ENCODE measurements at regions not wholly inside any gene's neighbourhood (a gene's known extent, or its start where the extent isn't known, plus 50 kb on each side); places are given as distances from the start of the nearest gene placed in this dataset.

DNA sequence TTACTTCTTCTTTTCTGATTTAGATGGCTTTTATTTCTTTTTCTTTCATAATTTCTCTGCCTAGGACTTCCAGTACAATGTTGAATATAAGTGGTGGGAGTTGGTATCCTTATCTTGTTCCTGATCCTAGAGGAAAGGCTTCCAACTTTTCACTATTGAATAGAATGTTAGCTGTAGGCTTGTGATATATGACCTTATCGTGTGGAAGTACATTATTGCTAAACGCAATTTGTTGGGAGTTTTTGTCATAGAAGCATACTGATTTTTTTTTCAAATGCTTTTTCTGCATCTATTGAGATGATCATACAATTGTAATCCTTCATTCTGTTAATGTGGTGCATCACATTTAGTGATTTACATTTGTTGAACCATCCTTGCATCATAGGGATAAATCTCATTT, 79.5 kb downstream of the FASLG start:
- DNase-seq (ENCODE audit: low spot score), result no peak
- H3K4me2 ChIP-seq, result no peak overlapping the region
- H3K27me3 ChIP-seq, result no peaks in the 10 kb centered on the region
- H3K4me3 ChIP-seq, result no peak overlapping the region
- H3K9me2 ChIP-seq (replicated peaks; ENCODE audit: insufficient read depth), result no peaks in the 10 kb centered on the region
- no peaks in the 10 kb centered on the region for H3K9me3 ChIP-seq (ENCODE audit: low read depth)
- no peak for TF ChIP-seq EZH2phosphoT487 (IDR thresholded peaks at IDR 0.05; ENCODE audit: low read depth, severe bottlenecking, unreplicated experiment)
- no peak for TF ChIP-seq EZH2 (IDR thresholded peaks at IDR 0.05; ENCODE audit: borderline replicate concordance)
- TF ChIP-seq, protein P1, sequence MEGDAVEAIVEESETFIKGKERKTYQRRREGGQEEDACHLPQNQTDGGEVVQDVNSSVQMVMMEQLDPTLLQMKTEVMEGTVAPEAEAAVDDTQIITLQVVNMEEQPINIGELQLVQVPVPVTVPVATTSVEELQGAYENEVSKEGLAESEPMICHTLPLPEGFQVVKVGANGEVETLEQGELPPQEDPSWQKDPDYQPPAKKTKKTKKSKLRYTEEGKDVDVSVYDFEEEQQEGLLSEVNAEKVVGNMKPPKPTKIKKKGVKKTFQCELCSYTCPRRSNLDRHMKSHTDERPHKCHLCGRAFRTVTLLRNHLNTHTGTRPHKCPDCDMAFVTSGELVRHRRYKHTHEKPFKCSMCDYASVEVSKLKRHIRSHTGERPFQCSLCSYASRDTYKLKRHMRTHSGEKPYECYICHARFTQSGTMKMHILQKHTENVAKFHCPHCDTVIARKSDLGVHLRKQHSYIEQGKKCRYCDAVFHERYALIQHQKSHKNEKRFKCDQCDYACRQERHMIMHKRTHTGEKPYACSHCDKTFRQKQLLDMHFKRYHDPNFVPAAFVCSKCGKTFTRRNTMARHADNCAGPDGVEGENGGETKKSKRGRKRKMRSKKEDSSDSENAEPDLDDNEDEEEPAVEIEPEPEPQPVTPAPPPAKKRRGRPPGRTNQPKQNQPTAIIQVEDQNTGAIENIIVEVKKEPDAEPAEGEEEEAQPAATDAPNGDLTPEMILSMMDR (IDR thresholded peaks at IDR 0.05; ENCODE audit: poor library complexity), result no peak
- 94% methylated on average over 2 of the region's 2 CpGs for WGBS (ENCODE audit: low lambda C conversion rate, missing lambda C conversion rate)
- no peak overlapping the region for H3K27ac ChIP-seq
- H3K36me3 ChIP-seq (replicated peaks; ENCODE audit: insufficient read depth, low read depth), result no peaks in the 10 kb centered on the region
- H3K79me2 ChIP-seq, result no peaks in the 10 kb centered on the region
- H3K4me1 ChIP-seq (ENCODE audit: insufficient read depth), result no peaks in the 10 kb centered on the region
- no peak overlapping the region for H2AFZ ChIP-seq
- no peaks in the 10 kb centered on the region for H4K20me1 ChIP-seq (ENCODE audit: insufficient read depth, poor library complexity, severe bottlenecking)

- no peaks in the 10 kb centered on the region for H3K79me2 ChIP-seq
- H3K27me3 ChIP-seq, result no peaks in the 10 kb centered on the region
- H3K4me3 ChIP-seq, result no peak overlapping the region
- no peak overlapping the region for H3K4me2 ChIP-seq
- no peaks in the 10 kb centered on the region for H3K9me3 ChIP-seq (ENCODE audit: low read depth)
- no peaks in the 10 kb centered on the region for H3K9me2 ChIP-seq (replicated peaks; ENCODE audit: insufficient read depth)
- no peak for TF ChIP-seq EZH2phosphoT487 (IDR thresholded peaks at IDR 0.05; ENCODE audit: low read depth, severe bottlenecking, unreplicated experiment)
- no peak for TF ChIP-seq EZH2 (IDR thresholded peaks at IDR 0.05; ENCODE audit: borderline replicate concordance)
- TF ChIP-seq, protein P1 (IDR thresholded peaks at IDR 0.05; ENCODE audit: poor library complexity), result peak; percentile 78
- H3K36me3 ChIP-seq (replicated peaks; ENCODE audit: insufficient read depth, low read depth), result no peaks in the 10 kb centered on the region
- H2AFZ ChIP-seq, result no peak overlapping the region
- 28% methylated on average over 8 of the region's 8 CpGs for WGBS (ENCODE audit: low lambda C conversion rate, missing lambda C conversion rate)
- no peak overlapping the region for H3K27ac ChIP-seq
- DNase-seq (ENCODE audit: low spot score), result peak; percentile 56
- no peaks in the 10 kb centered on the region for H4K20me1 ChIP-seq (ENCODE audit: insufficient read depth, poor library complexity, severe bottlenecking)
- peaks cover 17% of the 10 kb centered on the region for H3K4me1 ChIP-seq (ENCODE audit: insufficient read depth)
These were observed 83.9 kb downstream of the FASLG start for GRCh38 chr1:172742599-172743500.

- TF ChIP-seq, protein P1 (IDR thresholded peaks at IDR 0.05; ENCODE audit: poor library complexity), result peak; percentile 73
- TF ChIP-seq EZH2phosphoT487 (IDR thresholded peaks at IDR 0.05; ENCODE audit: low read depth, severe bottlenecking, unreplicated experiment) (no peak), EZH2 (IDR thresholded peaks at IDR 0.05; ENCODE audit: borderline replicate concordance) (no peak)
- H3K4me2 ChIP-seq, result no peak overlapping the region
- peak; percentile 79 for DNase-seq (ENCODE audit: low spot score)
- H3K4me3 ChIP-seq, result no peak overlapping the region
- no peaks in the 10 kb centered on the region for H3K9me3 ChIP-seq (ENCODE audit: low read depth)
- peak overlapping the region; percentile 76 for H3K27ac ChIP-seq
- H3K4me1 ChIP-seq (ENCODE audit: insufficient read depth), result peaks cover 17% of the 10 kb centered on the region
- H4K20me1 ChIP-seq (ENCODE audit: insufficient read depth, poor library complexity, severe bottlenecking), result no peaks in the 10 kb centered on the region
- no peaks in the 10 kb centered on the region for H3K27me3 ChIP-seq
- no peaks in the 10 kb centered on the region for H3K79me2 ChIP-seq
- WGBS (ENCODE audit: low lambda C conversion rate, missing lambda C conversion rate), result 30% methylated on average over 2 of the region's 2 CpGs
- no peaks in the 10 kb centered on the region for H3K9me2 ChIP-seq (replicated peaks; ENCODE audit: insufficient read depth)
- no peak overlapping the region for H2AFZ ChIP-seq
- no peaks in the 10 kb centered on the region for H3K36me3 ChIP-seq (replicated peaks; ENCODE audit: insufficient read depth, low read depth)
These were observed 86.1 kb downstream of the FASLG start for GRCh38 chr1:172745014-172745413.
